PC-3 (cell line): ENCODE measurements at regions not wholly inside any gene's neighbourhood (a gene's known extent, or its start where the extent isn't known, plus 50 kb on each side); places are given as distances from the start of the nearest gene placed in this dataset.

Experiments
- ATAC-seq: fragments of 200-7000 bp; cut with Tn5 transposase; 2 replicates; pipeline ENCODE4 v1.9.1; 2020; ENCODE audit warnings: mild to moderate bottlenecking, moderate library complexity
- BruUV-seq: library from RNA; stranded (reverse); fragments of 400-500 nt; replicated peaks from 2 replicates; lab custom pipeline; 2021; lab: Mats Ljungman, UMichigan
- CTCF ChIA-PET: fragments of 300-600 bp; sonication (Branson Sonifier 250); formaldehyde crosslinking; loops from one replicate; lab custom pipeline; 2022; ENCODE audit warnings: antibody characterized with exemption; lab: Charles Lee
- POLR2A ChIA-PET: fragments of 300-600 bp; sonication (Branson Sonifier 250); formaldehyde crosslinking; loops from one replicate; lab custom pipeline; 2022; ENCODE audit warnings: antibody characterized with exemption; ENCODE audit not compliant: unreplicated experiment; lab: Charles Lee
- DNase-seq: peaks from one replicate; pipeline ENCODE4 v3.0.0-alpha.2; 2015
- H2AFZ ChIP-seq: fragments of 300-600 bp; sonication (generic); 2 replicates; pipeline ENCODE4 v1.6.0; 2016; ENCODE audit warnings: antibody characterized with exemption, low read length
- H3F3A ChIP-seq: fragments of 300-600 bp; sonication (generic); one replicate; pipeline ENCODE4 v1.6.0; 2017; ENCODE audit warnings: antibody characterized with exemption, low read length, control low read depth, mild to moderate bottlenecking; ENCODE audit not compliant: unreplicated experiment
- H3K27ac ChIP-seq: fragments of 300-600 bp; sonication (generic); 2 replicates; pipeline ENCODE4 v1.5.1; 2016; ENCODE audit warnings: mild to moderate bottlenecking, low read length
- H3K27me3 ChIP-seq: fragments of 300-600 bp; sonication (generic); 2 replicates; pipeline ENCODE4 v1.6.1; 2016; ENCODE audit warnings: low read length, mixed read lengths
- H3K36me3 ChIP-seq: fragments of 300-600 bp; sonication (generic); 2 replicates; pipeline ENCODE4 v1.6.1; 2016; ENCODE audit warnings: low read depth, mixed run types, low read length, mixed read lengths
- H3K4me1 ChIP-seq: fragments of 300-600 bp; sonication (generic); 2 replicates; pipeline ENCODE4 v1.5.1; 2016; ENCODE audit warnings: low read length; ENCODE audit not compliant: insufficient read depth
- H3K4me2 ChIP-seq: fragments of 300-600 bp; sonication (generic); 2 replicates; pipeline ENCODE4 v1.6.0; 2016; ENCODE audit warnings: low read length
- H3K4me3 ChIP-seq: fragments of 300-600 bp; sonication (generic); 2 replicates; pipeline ENCODE4 v1.5.1; 2016; ENCODE audit warnings: mild to moderate bottlenecking, low read length, mixed read lengths
- H3K79me2 ChIP-seq: fragments of 300-600 bp; sonication (generic); 2 replicates; pipeline ENCODE4 v1.6.1; 2017; ENCODE audit warnings: low read length, mixed read lengths
- H3K9ac ChIP-seq: fragments of 300-600 bp; sonication (generic); 2 replicates; pipeline ENCODE4 v1.6.0; 2016; ENCODE audit warnings: mild to moderate bottlenecking, low read length
- H3K9me2 ChIP-seq: fragments of 300-600 bp; sonication (generic); replicated peaks from 2 replicates; pipeline ENCODE4 v1.6.1; 2016; ENCODE audit warnings: mixed run types, low read length, mixed read lengths
- H3K9me3 ChIP-seq: fragments of 300-600 bp; sonication (generic); 2 replicates; pipeline ENCODE4 v1.6.1; 2016; ENCODE audit warnings: low read length, mixed read lengths
- H4K20me1 ChIP-seq: fragments of 300-600 bp; sonication (generic); 2 replicates; pipeline ENCODE4 v1.6.1; 2016; ENCODE audit warnings: low read length, mixed read lengths
- CTCF ChIP-seq: fragments of 300-600 bp; sonication (generic); conservative IDR thresholded peaks from 2 replicates; pipeline ENCODE4 v1.5.1; 2017; ENCODE audit warnings: antibody characterized with exemption, low read depth, mild to moderate bottlenecking, low read length
- EZH2 ChIP-seq: fragments of 300-600 bp; sonication (generic); IDR thresholded peaks from one replicate; pipeline ENCODE4 v1.6.1; 2017; ENCODE audit warnings: antibody characterized with exemption, mild to moderate bottlenecking, low read length; ENCODE audit not compliant: unreplicated experiment
- EZH2phosphoT487 ChIP-seq: fragments of 300-600 bp; sonication (generic); IDR thresholded peaks from 2 replicates; pipeline ENCODE4 v1.6.1; 2018; ENCODE audit warnings: mild to moderate bottlenecking, antibody characterized with exemption, low read length, borderline replicate concordance
- intact Hi-C: fragments of 100-400 bp; cut with micrococcal nuclease; formaldehyde crosslinking; loops from 2 replicates; pipeline ENCODE4 v1.9.0; 2023

- intact Hi-C loops, result no loop called here
- TF ChIP-seq CTCF (no peak), EZH2 (no peak), EZH2phosphoT487 (no peak)
- H3K36me3 ChIP-seq, result no peaks in the 10 kb centered on the region
- H3K27ac ChIP-seq, result no peak overlapping the region
- no TSS peak for BruUV-seq
- DNase-seq (no peak), ATAC-seq (no peak)
- H3K79me2 ChIP-seq, result no peaks in the 10 kb centered on the region
- CTCF ChIA-PET, result no interaction called here
- H3F3A ChIP-seq, result no peaks in the 10 kb centered on the region
- H3K9ac ChIP-seq, result no peak overlapping the region
- H3K4me3 ChIP-seq, result no peak overlapping the region
- H3K9me3 ChIP-seq, result no peaks in the 10 kb centered on the region
- POLR2A ChIA-PET, result no interaction called here
- H2AFZ ChIP-seq, result no peak overlapping the region
- no peaks in the 10 kb centered on the region for H4K20me1 ChIP-seq
- H3K27me3 ChIP-seq, result no peaks in the 10 kb centered on the region
- no peaks in the 10 kb centered on the region for H3K9me2 ChIP-seq
- H3K4me2 ChIP-seq, result no peak overlapping the region
- peaks cover 10% of the 10 kb centered on the region for H3K4me1 ChIP-seq
Measured at GRCh38 chr3:59317386-59317785, 267.6 kb upstream of the CFAP20DC start.

- TF ChIP-seq EZH2phosphoT487 (no peak), CTCF (no peak), EZH2 (no peak)
- Histone ChIP-seq H4K20me1 (no peaks in the 10 kb centered on the region), H3F3A (no peaks in the 10 kb centered on the region), H3K79me2 (no peaks in the 10 kb centered on the region), H3K27me3 (no peaks in the 10 kb centered on the region), H2AFZ (no peak overlapping the region), H3K4me3 (no peak overlapping the region), H3K4me2 (no peak overlapping the region), H3K9me2 (no peaks in the 10 kb centered on the region), H3K9ac (no peak overlapping the region), H3K9me3 (no peaks in the 10 kb centered on the region), H3K27ac (no peak overlapping the region), H3K4me1 (peaks cover 10% of the 10 kb centered on the region), H3K36me3 (no peaks in the 10 kb centered on the region)
- no TSS peak for BruUV-seq
- intact Hi-C loops, result no loop called here
- ATAC-seq, result no peak
- ChIA-PET POLR2A (no interaction called here), CTCF (no interaction called here)
- no peak for DNase-seq
Measured at GRCh38 chr3:59316688-59317275, 267.0 kb upstream of the CFAP20DC start.

GRCh38 chr3:59313365-59313764 lies 263.5 kb upstream of the CFAP20DC start:
- Histone ChIP-seq H3K4me3 (no peak overlapping the region), H3F3A (no peaks in the 10 kb centered on the region), H3K9me3 (no peaks in the 10 kb centered on the region), H3K9ac (no peak overlapping the region), H3K4me1 (peaks cover 5% of the 10 kb centered on the region; the same call in 1 of the 2 replicates), H3K4me2 (no peak overlapping the region), H3K36me3 (no peaks in the 10 kb centered on the region), H3K27ac (no peak overlapping the region), H3K27me3 (no peaks in the 10 kb centered on the region), H2AFZ (no peak overlapping the region), H4K20me1 (no peaks in the 10 kb centered on the region), H3K79me2 (no peaks in the 10 kb centered on the region), H3K9me2 (no peaks in the 10 kb centered on the region)
- CTCF ChIA-PET, result interaction anchor here (0.5 to 0.9 kb wide), 3 partner anchors 252 to 545 kb away, joined by 3 to 9 read pairs (median 3); no protein-coding TSS in a partner anchor
- peak; percentile 73 for TF ChIP-seq CTCF
- no peak for TF ChIP-seq EZH2phosphoT487
- TF ChIP-seq EZH2, result no peak
- DNase-seq, result peak; percentile 56
- POLR2A ChIA-PET, result no interaction called here
- intact Hi-C loops, result loop anchor here (5.0 kb wide), 1 partner anchor 544 kb away; no protein-coding TSS in a partner anchor
- no TSS peak for BruUV-seq
- ATAC-seq, result peak; percentile 74
